CD14-positive monocyte (primary cell): ENCODE measurements at regions not wholly inside any gene's neighbourhood (a gene's known extent, or its start where the extent isn't known, plus 50 kb on each side); places are given as distances from the start of the nearest gene placed in this dataset.
A peak's percentile ranks its signal among the peaks of the same experiment; 100 is the strongest.

ENCODE experiments used
- DNase-seq, 3 donors: peaks; one replicate each; pipeline ENCODE4 v3.0.0-alpha.2; 2011 to 2022
- H2AFZ ChIP-seq: 2 replicates; pipeline ENCODE4 v1.6.0; 2012; ENCODE audit warnings: mild to moderate bottlenecking, low read depth, low read length, inconsistent platforms; ENCODE audit not compliant: insufficient read depth, poor library complexity, severe bottlenecking
- H3K27ac ChIP-seq, 2 donors: 1 replicate in 1 of 2; 2 replicates in 1 of 2; pipeline ENCODE4 v1.5.1; 2012 to 2013; ENCODE audit warnings: low read length in 2 of 2, control low read depth in 1 of 2, inconsistent platforms in 1 of 2, low read depth in 1 of 2, mild to moderate bottlenecking in 1 of 2
- H3K27me3 ChIP-seq, 2 donors: one replicate each; pipeline versions ENCODE4 v1.6.0 to v1.6.1; 2011 to 2013; ENCODE audit warnings: low read length in 2 of 2; ENCODE audit not compliant: control insufficient read depth in 2 of 2, insufficient read depth in 2 of 2
- H3K36me3 ChIP-seq, 2 donors: replicated peaks in 1 of 2; 1 replicate in 1 of 2; 2 replicates in 1 of 2; pipeline versions ENCODE4 v1.5.1 to v1.6.1; 2012 to 2013; ENCODE audit warnings: low read length in 2 of 2, control low read depth in 1 of 2, inconsistent platforms in 1 of 2, mild to moderate bottlenecking in 1 of 2; ENCODE audit not compliant: insufficient read depth in 2 of 2, control insufficient read depth in 1 of 2
- H3K4me1 ChIP-seq, 2 donors: 1 replicate in 1 of 2; 2 replicates in 1 of 2; pipeline versions ENCODE4 v1.5.1 to v1.6.1; 2012 to 2013; ENCODE audit warnings: low read length in 2 of 2, control low read depth in 1 of 2, inconsistent platforms in 1 of 2, mild to moderate bottlenecking in 1 of 2, moderate library complexity in 1 of 2; ENCODE audit not compliant: insufficient read depth in 2 of 2, control insufficient read depth in 1 of 2
- H3K4me2 ChIP-seq: replicated peaks from 2 replicates; pipeline ENCODE3; 2012; ENCODE audit warnings: low read length, moderate library complexity, mild to moderate bottlenecking; ENCODE audit not compliant: poor library complexity, severe bottlenecking; ENCODE audit errors: extremely low read depth
- H3K4me3 ChIP-seq, 3 experiments: fragments of 200-600 bp in 1 of 3; sonication (generic) in 1 of 3; replicated peaks in 1 of 3; 1 replicate in 2 of 3; 2 replicates in 1 of 3; pipeline ENCODE4 v1.5.1; 2011 to 2013; ENCODE audit warnings: low read length in 3 of 3, mild to moderate bottlenecking in 3 of 3, control low read depth in 2 of 3, low read depth in 2 of 3, inconsistent platforms in 1 of 3, moderate library complexity in 1 of 3
- H3K79me2 ChIP-seq: 2 replicates; pipeline ENCODE4 v1.6.0; 2012; ENCODE audit warnings: mild to moderate bottlenecking, control low read depth, inconsistent platforms, low read length, moderate library complexity; ENCODE audit not compliant: insufficient read depth
- H3K9ac ChIP-seq: 2 replicates; pipeline ENCODE4 v1.6.0; 2017; ENCODE audit warnings: low read length, mild to moderate bottlenecking; ENCODE audit not compliant: insufficient read depth, poor library complexity, severe bottlenecking
- H3K9me3 ChIP-seq, 2 donors: replicated peaks in 1 of 2; 1 replicate in 1 of 2; 2 replicates in 1 of 2; pipeline versions ENCODE4 v1.5.1 to v1.6.1; 2012 to 2013; ENCODE audit warnings: low read length in 2 of 2, control low read depth in 1 of 2; ENCODE audit not compliant: control insufficient read depth in 1 of 2, insufficient read depth in 1 of 2
- H4K20me1 ChIP-seq: 2 replicates; pipeline ENCODE4 v1.6.0; 2012; ENCODE audit warnings: mild to moderate bottlenecking, low read length, control low read depth, moderate library complexity; ENCODE audit not compliant: insufficient read depth
- H3K27ac Mint-ChIP-seq, 7 donors: one replicate each; pipeline ENCODE4 v1.8.0; 2020; ENCODE audit warnings: mild to moderate bottlenecking in 7 of 7, mixed read lengths in 7 of 7, moderate library complexity in 6 of 7, inconsistent platforms in 2 of 7
- H3K27me3 Mint-ChIP-seq, 3 donors: one replicate each; pipeline ENCODE4 v1.8.0; 2021 to 2022; ENCODE audit warnings: low read depth in 3 of 3, mild to moderate bottlenecking in 3 of 3, mixed read lengths in 3 of 3, moderate library complexity in 3 of 3, inconsistent platforms in 1 of 3
- H3K36me3 Mint-ChIP-seq, 2 donors: one replicate each; pipeline ENCODE4 v1.8.0; 2020; ENCODE audit warnings: mixed read lengths in 2 of 2, inconsistent platforms in 1 of 2, mild to moderate bottlenecking in 1 of 2
- H3K4me1 Mint-ChIP-seq: one replicate; pipeline ENCODE4 v1.8.0; 2020; ENCODE audit warnings: mild to moderate bottlenecking, mixed read lengths
- H3K4me3 Mint-ChIP-seq, 2 donors: one replicate each; pipeline ENCODE4 v1.8.0; 2020; ENCODE audit warnings: mild to moderate bottlenecking in 2 of 2, mixed read lengths in 2 of 2, moderate library complexity in 1 of 2
- H3K9me3 Mint-ChIP-seq, 7 donors: one replicate each; pipeline ENCODE4 v1.8.0; 2020 to 2022; ENCODE audit warnings: mixed read lengths in 7 of 7, mild to moderate bottlenecking in 6 of 7, moderate library complexity in 6 of 7, inconsistent platforms in 2 of 7
- CTCF ChIP-seq: fragments of 200-600 bp; IDR thresholded peaks from one replicate; pipeline ENCODE4 v1.8.0; 2022; ENCODE audit warnings: antibody characterized with exemption, mild to moderate bottlenecking
- WGBS: methylation state at CpG from one replicate; pipeline ENCODE4 v1.1.5; 2013; ENCODE audit warnings: missing lambda C conversion rate; ENCODE audit not compliant: insufficient coverage; 5-methylcytosine and 5-hydroxymethylcytosine counted together
- intact Hi-C, 2 donors: fragments of 100-400 bp; cut with micrococcal nuclease; formaldehyde crosslinking; loops; one replicate each; pipeline versions ENCODE4 v1.15.0 to v1.15.1; 2023

- H3K27me3 ChIP-seq: no peaks in the 10 kb centered on the region
- H4K20me1 ChIP-seq: no peaks in the 10 kb centered on the region
- H3K4me3 ChIP-seq: peak overlapping the region in 1 of 3 experiments; percentile 19
- peaks cover 14% of the 10 kb centered on the region for H3K4me1 Mint-ChIP-seq
- no peak for TF ChIP-seq CTCF
- H3K9me3 Mint-ChIP-seq: no peaks in the 10 kb centered on the region
- peak overlapping the region in 5 of 7 donors; percentile 48 to 79 (median 66) for H3K27ac Mint-ChIP-seq
- no peak overlapping the region for H3K9ac ChIP-seq
- 76% methylated on average over 5 of the region's 5 CpGs for WGBS
- no peaks in the 10 kb centered on the region for H3K79me2 ChIP-seq
- peak; percentile 48 to 72 (median 67) for DNase-seq
- no peaks in the 10 kb centered on the region for H3K36me3 Mint-ChIP-seq
- no peaks in the 10 kb centered on the region for H3K36me3 ChIP-seq
- H3K4me2 ChIP-seq: peak overlapping the region; percentile 47
- peaks cover 51 to 55% of the 10 kb centered on the region in 2 donors for H3K4me1 ChIP-seq
- peaks cover 0 to 2% (median 0%) of the 10 kb centered on the region in 3 donors for H3K27me3 Mint-ChIP-seq
- H3K4me3 Mint-ChIP-seq: peak overlapping the region in 1 of 2 donors; percentile 56
- intact Hi-C loops: no loop called here
- no peaks in the 10 kb centered on the region for H3K9me3 ChIP-seq
- no peak overlapping the region for H2AFZ ChIP-seq
- H3K27ac ChIP-seq: peak overlapping the region; percentile 37 to 56
Observed at GRCh38 chr10:88120599-88121333, 257.3 kb downstream of the PTEN start.

- peaks cover 0 to 1% (median 0%) of the 10 kb centered on the region in 7 donors for H3K9me3 Mint-ChIP-seq
- Histone ChIP-seq H2AFZ (no peak overlapping the region), H3K4me2 (no peak overlapping the region), H3K79me2 (no peaks in the 10 kb centered on the region), H3K27ac (no peak overlapping the region), H3K9ac (no peak overlapping the region), H3K4me1 (peaks cover 45 to 50% of the 10 kb centered on the region in 2 donors), H3K9me3 (no peaks in the 10 kb centered on the region), H3K4me3 (no peak overlapping the region), H3K27me3 (no peaks in the 10 kb centered on the region), H4K20me1 (no peaks in the 10 kb centered on the region), H3K36me3 (no peaks in the 10 kb centered on the region)
- TF ChIP-seq CTCF: no peak
- 100% methylated on average over 1 of the region's 6 CpGs for WGBS
- intact Hi-C loops: no loop called here
- H3K27ac Mint-ChIP-seq: peak overlapping the region in 1 of 7 donors; percentile 13
- peaks cover 18% of the 10 kb centered on the region for H3K4me1 Mint-ChIP-seq
- H3K36me3 Mint-ChIP-seq: no peaks in the 10 kb centered on the region
- no peak for DNase-seq
- H3K4me3 Mint-ChIP-seq: no peak overlapping the region
- peaks cover 0 to 2% (median 0%) of the 10 kb centered on the region in 3 donors for H3K27me3 Mint-ChIP-seq
Observed at GRCh38 chr10:88121361-88121760, 257.9 kb downstream of the PTEN start.
